GM12878 (cell line): ENCODE measurements at regions not wholly inside any gene's neighbourhood (a gene's known extent, or its start where the extent isn't known, plus 50 kb on each side); places are given as distances from the start of the nearest gene placed in this dataset.

Source experiments
- CEBPB ChIP-seq, 2 experiments: fragments of 150-350 bp in 1 of 2; IDR thresholded peaks; 2 replicates each; pipeline ENCODE4 v1.6.1; 2012 to 2014; ENCODE audit warnings: low read depth in 2 of 2, low read length in 2 of 2, borderline replicate concordance in 1 of 2, inconsistent platforms in 1 of 2
- EGR1 ChIP-seq, 2 experiments: IDR thresholded peaks; 1 replicate in 1 of 2; 2 replicates in 1 of 2; pipeline ENCODE4 v1.6.1; 2011 to 2012; ENCODE audit warnings: low read depth in 2 of 2, low read length in 2 of 2, borderline replicate concordance in 1 of 2, mild to moderate bottlenecking in 1 of 2, moderate library complexity in 1 of 2
- EP300 ChIP-seq, 2 experiments: fragments of 150-350 bp in 1 of 2; IDR thresholded peaks; 2 replicates each; pipeline ENCODE4 v1.6.1; 2011 to 2012; ENCODE audit warnings: low read depth in 2 of 2, low read length in 2 of 2, borderline replicate concordance in 1 of 2, improper control_type of control experiment in 1 of 2, inconsistent platforms in 1 of 2; ENCODE audit not compliant: control insufficient read depth in 1 of 2
- FOXM1 ChIP-seq: IDR thresholded peaks from 2 replicates; pipeline ENCODE4 v1.6.1; 2012; ENCODE audit warnings: low read depth, mild to moderate bottlenecking, inconsistent platforms, low read length, moderate library complexity
- MXI1 ChIP-seq: fragments of 150-350 bp; IDR thresholded peaks from 2 replicates; pipeline ENCODE4 v1.6.1; 2011; ENCODE audit warnings: low read depth, mild to moderate bottlenecking, inconsistent platforms, low read length, improper control_type of control experiment
- POLR2A ChIP-seq: IDR thresholded peaks from 2 replicates; pipeline ENCODE4 v1.6.1; 2011; ENCODE audit warnings: low read depth, mild to moderate bottlenecking, low read length
- POLR2AphosphoS5 ChIP-seq: IDR thresholded peaks from 2 replicates; pipeline ENCODE4 v1.6.1; 2011; ENCODE audit warnings: mild to moderate bottlenecking, low read length, inconsistent platforms
- RCOR1 ChIP-seq: conservative IDR thresholded peaks from 2 replicates; pipeline ENCODE4 v1.6.1; 2012; ENCODE audit warnings: low read depth, low read length, improper control_type of control experiment
- TAF1 ChIP-seq: IDR thresholded peaks from 2 replicates; pipeline ENCODE4 v1.6.1; 2011; ENCODE audit warnings: mild to moderate bottlenecking, low read depth, low read length, borderline replicate concordance
- ZBED1 ChIP-seq: IDR thresholded peaks from 2 replicates; pipeline ENCODE4 v1.6.1; 2016; ENCODE audit warnings: borderline replicate concordance
- ZBTB33 ChIP-seq: fragments of 450-650 bp; IDR thresholded peaks from 2 replicates; pipeline ENCODE4 v1.6.1; 2017; ENCODE audit warnings: mild to moderate bottlenecking
- TF ChIP-seq, protein P1 (sequence below), 3 experiments: IDR thresholded peaks in 2 of 3; conservative IDR thresholded peaks in 1 of 3; 2 replicates each; pipeline ENCODE4 v1.5.1; 2011; ENCODE audit warnings: low read depth in 3 of 3, low read length in 3 of 3, mild to moderate bottlenecking in 3 of 3, control low read depth in 2 of 3, moderate library complexity in 2 of 3, inconsistent platforms in 1 of 3, mixed read lengths in 1 of 3; ENCODE audit not compliant: control insufficient read depth in 2 of 3, insufficient read depth in 1 of 3; ENCODE audit errors: extremely low read depth in 1 of 3
- TF ChIP-seq, protein P2 (sequence below): fragments of 450-650 bp; IDR thresholded peaks from 2 replicates; pipeline ENCODE4 v1.6.1; 2016; ENCODE audit warnings: mild to moderate bottlenecking

GRCh38 chr4:177118596-177118995 lies 191.1 kb upstream of the NEIL3 start:
- TF ChIP-seq POLR2AphosphoS5 (no peak), FOXM1 (no peak), POLR2A (no peak), ZBTB33 (no peak), TAF1 (no peak), ZBED1 (no peak), CEBPB (IDR thresholded peaks at IDR 0.05; ENCODE audit: borderline replicate concordance in 1 of 2, low read depth in 2 of 2, low read length in 2 of 2) (no peak), EGR1 (IDR thresholded peaks at IDR 0.05; ENCODE audit: borderline replicate concordance in 1 of 2, low read depth in 2 of 2, low read length in 2 of 2) (no peak), RCOR1 (no peak), EP300 (IDR thresholded peaks at IDR 0.05; ENCODE audit: borderline replicate concordance in 1 of 2, control insufficient read depth in 1 of 2, low read depth in 2 of 2, low read length in 2 of 2) (no peak), MXI1 (no peak)
- TF ChIP-seq, protein P1, sequence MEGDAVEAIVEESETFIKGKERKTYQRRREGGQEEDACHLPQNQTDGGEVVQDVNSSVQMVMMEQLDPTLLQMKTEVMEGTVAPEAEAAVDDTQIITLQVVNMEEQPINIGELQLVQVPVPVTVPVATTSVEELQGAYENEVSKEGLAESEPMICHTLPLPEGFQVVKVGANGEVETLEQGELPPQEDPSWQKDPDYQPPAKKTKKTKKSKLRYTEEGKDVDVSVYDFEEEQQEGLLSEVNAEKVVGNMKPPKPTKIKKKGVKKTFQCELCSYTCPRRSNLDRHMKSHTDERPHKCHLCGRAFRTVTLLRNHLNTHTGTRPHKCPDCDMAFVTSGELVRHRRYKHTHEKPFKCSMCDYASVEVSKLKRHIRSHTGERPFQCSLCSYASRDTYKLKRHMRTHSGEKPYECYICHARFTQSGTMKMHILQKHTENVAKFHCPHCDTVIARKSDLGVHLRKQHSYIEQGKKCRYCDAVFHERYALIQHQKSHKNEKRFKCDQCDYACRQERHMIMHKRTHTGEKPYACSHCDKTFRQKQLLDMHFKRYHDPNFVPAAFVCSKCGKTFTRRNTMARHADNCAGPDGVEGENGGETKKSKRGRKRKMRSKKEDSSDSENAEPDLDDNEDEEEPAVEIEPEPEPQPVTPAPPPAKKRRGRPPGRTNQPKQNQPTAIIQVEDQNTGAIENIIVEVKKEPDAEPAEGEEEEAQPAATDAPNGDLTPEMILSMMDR (IDR thresholded peaks at IDR 0.05 in 2 of 3, conservative IDR thresholded peaks at IDR 0.05 in 1 of 3; ENCODE audit: control insufficient read depth in 2 of 3, extremely low read depth in 1 of 3, insufficient read depth in 1 of 3, low read depth in 3 of 3, low read length in 3 of 3), result no peak
- TF ChIP-seq, protein P2, sequence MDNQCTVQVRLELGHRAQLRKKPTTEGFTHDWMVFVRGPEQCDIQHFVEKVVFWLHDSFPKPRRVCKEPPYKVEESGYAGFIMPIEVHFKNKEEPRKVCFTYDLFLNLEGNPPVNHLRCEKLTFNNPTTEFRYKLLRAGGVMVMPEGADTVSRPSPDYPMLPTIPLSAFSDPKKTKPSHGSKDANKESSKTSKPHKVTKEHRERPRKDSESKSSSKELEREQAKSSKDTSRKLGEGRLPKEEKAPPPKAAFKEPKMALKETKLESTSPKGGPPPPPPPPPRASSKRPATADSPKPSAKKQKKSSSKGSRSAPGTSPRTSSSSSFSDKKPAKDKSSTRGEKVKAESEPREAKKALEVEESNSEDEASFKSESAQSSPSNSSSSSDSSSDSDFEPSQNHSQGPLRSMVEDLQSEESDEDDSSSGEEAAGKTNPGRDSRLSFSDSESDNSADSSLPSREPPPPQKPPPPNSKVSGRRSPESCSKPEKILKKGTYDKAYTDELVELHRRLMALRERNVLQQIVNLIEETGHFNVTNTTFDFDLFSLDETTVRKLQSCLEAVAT, result no peak
